Activated naive CD4-positive, alpha-beta T cell treated with anti-CD3 and anti-CD28 coated beads, Interleukin-2, amount 50 U/mL, for 16 hours (primary cell): ENCODE measurements at regions not wholly inside any gene's neighbourhood (a gene's known extent, or its start where the extent isn't known, plus 50 kb on each side); places are given as distances from the start of the nearest gene placed in this dataset.
"Not testable (repeated sequence)": the region's sequence is repeated elsewhere in the genome, so short reads cannot be mapped to it uniquely, and the experiment has no call there.

Source experiments
- DNase-seq: peaks from one replicate; pipeline ENCODE4 v3.0.0-alpha.2; 2020

DNA sequence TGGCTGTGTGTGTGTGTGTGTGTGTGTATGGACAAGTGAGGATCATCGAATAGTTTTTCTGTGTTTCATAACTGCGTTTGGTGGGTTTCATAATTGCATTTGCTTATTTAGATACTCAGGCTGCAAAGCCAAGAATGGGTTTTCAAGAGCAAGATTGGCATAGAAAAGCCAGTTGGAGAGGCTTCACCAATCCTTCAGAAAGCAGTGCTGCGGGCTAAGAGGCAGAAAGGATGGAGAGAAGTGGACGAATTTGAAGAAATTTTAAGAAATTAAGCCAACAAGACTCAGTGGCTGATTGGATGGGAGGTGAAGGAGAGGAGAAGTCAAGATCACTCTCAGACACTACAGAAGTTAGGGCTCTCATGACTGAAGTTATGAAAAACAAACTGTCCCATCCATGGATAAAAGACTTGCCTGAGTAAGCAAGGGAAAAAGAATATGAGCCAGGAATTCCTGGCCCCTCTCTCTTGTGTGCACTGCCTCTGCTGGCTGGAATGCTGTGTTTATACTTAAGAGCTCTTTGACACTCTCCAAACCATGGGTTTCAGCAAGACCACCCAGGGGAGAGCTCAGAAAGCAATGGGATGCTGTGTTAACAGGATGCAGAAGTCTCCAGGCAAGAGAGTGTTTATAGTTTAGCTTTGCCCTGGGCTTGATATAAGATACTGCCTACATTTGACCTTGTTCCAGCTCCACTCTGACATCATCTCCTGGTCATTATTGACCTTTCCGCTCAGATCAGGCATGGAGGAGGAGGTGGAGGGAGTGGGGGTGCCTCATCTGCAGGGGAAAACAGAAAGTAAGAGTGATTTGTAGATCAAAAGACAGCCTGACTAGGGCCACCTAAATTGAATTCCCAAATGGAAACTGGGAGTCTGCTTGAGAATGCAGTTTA, 232.0 kb upstream of the PLXNA2 start:
- no peak for DNase-seq

DNA sequence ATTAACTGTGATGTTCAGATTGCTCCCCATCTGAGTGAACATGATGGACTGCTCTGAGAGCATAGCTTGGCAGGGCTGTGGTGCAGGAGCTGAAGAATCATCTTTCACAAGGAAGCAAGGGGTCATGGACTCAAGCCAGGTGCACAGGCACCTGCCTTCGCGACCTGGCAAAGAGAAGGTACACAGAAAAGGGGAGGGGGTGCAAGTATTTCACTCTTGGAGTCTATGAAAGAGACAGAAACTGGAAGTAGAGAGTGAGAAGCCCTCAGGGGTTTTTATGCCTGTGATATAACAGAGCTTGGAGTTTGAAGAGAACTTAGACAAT, 232.6 kb upstream of the PLXNA2 start:
- no peak for DNase-seq

GRCh38 chr1:208479435-208479834, 235.3 kb upstream of the PLXNA2 start:
- DNase-seq = no peak

DNA sequence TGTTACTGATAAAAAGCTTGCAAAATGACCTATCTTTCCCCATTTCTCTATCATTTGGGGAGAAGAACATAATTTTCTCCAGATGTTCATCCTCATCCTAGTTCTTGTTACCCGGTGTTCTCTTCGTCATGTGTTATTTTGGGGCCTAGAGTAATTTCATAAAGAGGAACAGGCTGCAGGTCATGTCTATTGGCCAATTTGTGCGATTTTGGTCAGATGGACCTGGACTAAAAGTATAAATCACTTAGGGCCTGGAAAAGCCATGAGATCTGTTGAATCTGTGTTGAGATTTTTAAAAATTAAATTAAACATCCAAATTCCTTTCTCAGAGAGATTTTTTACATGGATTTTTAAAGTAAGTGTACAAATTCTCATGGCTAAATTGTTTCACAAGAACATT, 241.3 kb upstream of the PLXNA2 start:
- no peak for DNase-seq

- no peak for DNase-seq
These were observed 242.5 kb upstream of the PLXNA2 start for GRCh38 chr1:208486677-208487076.

- DNase-seq = not testable (repeated sequence)
These were observed 244.2 kb upstream of the PLXNA2 start for GRCh38 chr1:208488432-208488831.

DNA sequence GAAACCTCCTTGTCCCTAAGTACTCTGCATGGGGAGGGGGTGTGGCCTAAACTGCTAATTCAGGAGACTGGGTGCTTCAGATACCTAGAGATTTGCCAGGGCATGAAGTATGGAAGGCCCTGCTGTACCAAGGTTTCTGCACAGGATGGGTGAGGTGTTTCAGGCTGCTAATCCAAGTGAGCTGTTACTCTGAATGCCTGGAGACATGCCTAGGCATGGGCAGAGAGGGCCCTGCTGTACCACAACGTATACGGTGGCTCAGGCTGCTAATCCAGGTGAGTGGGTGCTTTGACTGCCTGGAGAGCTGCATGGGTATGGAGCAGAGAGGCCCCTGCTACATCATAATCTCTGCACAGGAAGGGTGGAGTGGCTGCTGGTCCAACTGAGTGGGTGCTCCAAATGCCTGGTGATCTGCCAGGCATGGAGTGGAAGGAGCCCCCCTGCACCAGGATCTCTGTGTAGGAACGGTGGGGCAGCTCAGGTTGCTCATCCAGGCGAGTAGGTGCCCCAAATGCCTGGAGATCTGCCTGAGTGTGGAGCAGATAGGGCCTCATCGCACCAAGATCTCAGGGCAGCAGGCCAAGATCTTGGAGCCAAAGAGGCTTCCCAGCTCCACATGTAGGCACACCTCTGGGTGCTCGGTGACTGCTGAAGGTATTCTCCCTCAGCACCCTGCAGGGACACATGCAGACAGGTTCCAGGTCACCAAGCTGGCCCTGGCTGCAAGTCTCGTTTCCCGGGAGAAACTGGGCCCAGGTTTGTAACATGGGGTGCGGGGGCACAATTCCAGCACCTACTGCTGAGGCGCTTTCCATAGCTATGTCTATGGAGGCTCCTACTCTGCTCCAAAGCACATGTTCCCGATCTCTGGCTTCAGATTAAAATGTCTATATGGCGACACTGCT, 252.5 kb upstream of the PLXNA2 start:
- DNase-seq = no peak

- no peak for DNase-seq
These were observed 253.8 kb upstream of the PLXNA2 start for GRCh38 chr1:208497866-208498541.

DNA sequence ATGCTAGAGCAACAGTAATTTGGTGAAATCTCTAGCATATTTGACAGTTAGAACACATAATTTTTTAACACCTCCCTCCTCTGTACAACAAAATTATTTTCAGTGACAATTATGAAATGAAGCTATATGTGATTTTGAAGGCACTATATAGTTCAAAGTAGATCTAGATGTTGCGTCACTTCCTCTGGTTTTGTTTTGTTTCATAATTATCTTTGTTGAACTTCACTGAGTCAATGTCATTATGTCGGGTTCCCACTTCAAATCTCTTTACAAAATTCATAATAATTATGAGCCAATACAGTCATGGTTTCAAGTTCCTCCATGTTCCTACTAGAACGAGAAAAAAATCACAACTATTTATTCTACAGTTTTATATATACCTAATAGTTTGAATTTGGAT, 254.8 kb upstream of the PLXNA2 start:
- DNase-seq = no peak

GRCh38 chr1:208499601-208500000, 255.4 kb upstream of the PLXNA2 start:
- no peak for DNase-seq

- no peak for DNase-seq
These were observed 256.2 kb upstream of the PLXNA2 start for GRCh38 chr1:208500375-208500774.

- DNase-seq = no peak
These were observed 257.4 kb upstream of the PLXNA2 start for GRCh38 chr1:208501542-208501941.

- no peak for DNase-seq
These were observed 259.6 kb upstream of the PLXNA2 start for GRCh38 chr1:208503787-208504186.

DNA sequence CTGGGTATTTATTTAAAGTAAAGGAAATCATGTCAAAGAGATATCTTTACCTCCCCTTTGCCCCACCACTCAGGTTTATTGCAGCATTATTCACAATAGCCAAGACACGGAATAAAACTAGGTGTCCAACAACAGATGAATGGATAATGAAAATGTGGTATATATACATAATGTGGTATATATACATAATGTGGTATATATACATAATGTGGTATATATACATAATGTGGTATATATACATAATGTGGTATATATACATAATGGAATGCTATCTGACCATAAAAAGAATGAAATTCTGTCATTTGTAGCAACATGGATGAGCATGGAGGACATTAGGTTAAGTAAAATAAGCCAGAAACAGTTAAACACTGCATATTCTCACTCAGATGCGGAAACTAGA, 262.6 kb upstream of the PLXNA2 start:
- no peak for DNase-seq

DNA sequence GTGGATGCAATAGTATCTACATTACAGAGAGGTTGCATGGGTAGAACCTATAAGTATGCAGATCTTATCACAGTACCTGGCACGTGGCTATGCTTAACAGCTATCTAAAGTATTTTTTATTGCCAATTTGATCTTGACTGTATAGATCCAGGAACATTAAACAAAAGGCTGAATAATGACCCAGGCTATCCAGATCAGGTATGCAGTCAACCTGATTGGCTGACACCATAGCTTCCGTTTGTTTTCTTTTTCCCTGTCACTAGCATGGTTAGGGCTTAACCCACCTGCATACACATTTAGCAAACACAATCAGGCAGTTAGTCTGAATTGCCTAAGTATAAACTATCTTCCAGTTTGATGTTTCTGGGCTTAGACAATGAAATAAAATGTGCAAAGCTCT, 264.9 kb upstream of the PLXNA2 start:
- DNase-seq = no peak

DNA sequence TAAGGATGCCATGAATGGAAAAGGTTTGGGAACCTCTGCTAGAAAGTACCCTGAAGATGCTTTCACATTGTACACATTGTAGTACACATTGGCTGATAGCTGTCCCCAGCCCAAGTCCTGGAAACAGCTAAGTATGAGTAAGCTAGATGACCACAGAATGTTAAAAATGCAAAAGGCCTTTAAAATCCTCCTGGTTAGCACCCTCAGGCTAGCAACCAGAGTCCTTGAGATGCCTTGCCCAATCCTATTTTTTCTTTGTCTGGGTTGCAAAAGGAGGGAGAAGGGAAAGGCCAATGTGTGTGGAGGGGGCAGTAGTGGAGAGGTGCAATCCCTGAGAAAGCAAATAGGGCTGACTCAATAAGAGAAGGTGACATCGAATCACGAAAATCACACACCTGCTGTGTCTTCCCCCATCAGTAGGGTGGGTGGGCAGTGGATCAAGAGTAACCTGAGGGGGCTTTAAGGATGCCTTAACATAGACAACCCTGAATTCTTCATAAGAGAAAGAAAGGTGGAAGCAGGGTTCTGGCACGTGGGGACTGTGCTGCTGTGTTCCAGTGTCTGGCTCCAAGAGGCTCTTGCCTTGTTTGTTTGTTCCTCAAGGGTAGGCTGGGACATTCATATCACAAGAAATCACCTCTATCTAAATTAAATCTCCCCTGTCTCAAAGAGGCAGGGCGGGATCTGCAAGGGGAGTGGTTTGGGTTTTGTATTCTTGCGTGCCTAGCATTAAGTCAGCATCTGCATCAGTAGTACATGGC, 266.2 kb upstream of the PLXNA2 start:
- DNase-seq = no peak

GRCh38 chr1:208511242-208511860, 267.2 kb upstream of the PLXNA2 start:
- DNase-seq = no peak

DNA sequence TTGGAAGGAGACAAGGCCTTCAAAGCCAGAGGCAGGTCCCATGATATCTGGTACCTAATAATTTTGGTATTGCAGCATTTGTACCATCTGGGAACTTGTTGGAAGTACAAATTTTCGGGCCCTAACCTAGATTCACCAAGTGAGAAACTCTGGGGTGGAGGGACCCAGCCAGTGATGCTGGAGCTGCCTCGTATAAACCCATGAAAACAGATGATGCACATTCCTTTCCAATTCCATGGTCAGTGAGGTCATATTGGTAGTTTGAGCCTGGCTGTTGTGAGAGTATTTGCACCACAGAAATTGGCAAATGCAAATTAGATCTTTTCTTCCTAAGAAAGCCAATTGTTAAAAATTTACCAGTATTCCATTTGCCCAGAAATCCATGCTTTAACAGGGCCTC, 269.6 kb upstream of the PLXNA2 start:
- DNase-seq = no peak

DNA sequence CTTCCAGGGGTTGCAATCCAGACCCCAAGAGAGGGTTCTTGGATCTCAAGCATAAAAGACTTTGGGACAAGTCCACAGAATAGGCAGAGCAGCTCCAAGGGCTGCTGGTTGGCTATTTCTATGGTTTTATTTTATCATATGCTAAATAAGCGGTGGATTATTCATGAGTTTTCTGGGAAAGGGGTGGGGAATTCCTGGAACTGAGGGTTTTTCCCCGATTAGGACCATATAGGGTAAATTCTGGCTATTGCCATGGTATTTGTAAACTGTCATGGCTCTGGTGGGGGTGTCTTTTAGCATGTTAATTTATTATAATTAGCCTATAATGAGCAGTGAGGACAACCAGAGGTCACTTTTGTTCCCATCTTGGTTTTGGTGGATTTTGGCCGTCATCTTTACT, 270.9 kb upstream of the PLXNA2 start:
- DNase-seq = no peak

GRCh38 chr1:208516780-208517179, 272.6 kb upstream of the PLXNA2 start:
- DNase-seq = no peak

- DNase-seq = no peak
These were observed 276.4 kb upstream of the PLXNA2 start for GRCh38 chr1:208520438-208521099.

- DNase-seq = no peak
These were observed 277.4 kb upstream of the PLXNA2 start for GRCh38 chr1:208521534-208521933.
